GM12878 (cell line): ENCODE measurements at regions not wholly inside any gene's neighbourhood (a gene's known extent, or its start where the extent isn't known, plus 50 kb on each side); places are given as distances from the start of the nearest gene placed in this dataset.

Experiments
- ATAC-seq: fragments of 200-7000 bp; cut with Tn5 transposase; 3 replicates; pipeline ENCODE4 v1.9.1; 2020; ENCODE audit warnings: mild to moderate bottlenecking, moderate library complexity
- BruUV-seq: library from RNA; stranded (reverse); fragments of 400-500 nt; replicated peaks from 2 replicates; lab custom pipeline; 2021; lab: Mats Ljungman, UMichigan
- CTCF ChIA-PET: fragments of 300-600 bp; sonication (Branson Sonifier 250); formaldehyde crosslinking; extraction: SDS; loops from one replicate; lab custom pipeline; 2021; ENCODE audit warnings: inconsistent platforms; lab: Yijun Ruan, JAX
- POLR2A ChIA-PET: fragments of 350-600 bp; formaldehyde crosslinking; extraction: SDS; loops from one replicate; lab custom pipeline; 2021; ENCODE audit warnings: inconsistent platforms; lab: Charles Lee
- RAD21 ChIA-PET: fragments of 300-600 bp; sonication (Branson Sonifier 250); formaldehyde crosslinking; loops from one replicate; lab custom pipeline; 2023; ENCODE audit warnings: antibody characterized with exemption; ENCODE audit not compliant: unreplicated experiment; lab: Charles Lee
- SMC1A ChIA-PET: fragments of 300-600 bp; sonication (Branson Sonifier 250); formaldehyde crosslinking; loops from one replicate; lab custom pipeline; 2023; ENCODE audit not compliant: unreplicated experiment, uncharacterized antibody; lab: Charles Lee
- DNase-seq: peaks from one replicate; pipeline ENCODE4 v3.0.0-alpha.2; 2011; ENCODE audit warnings: low read depth, low spot score
- FAIRE-seq: peaks from 3 replicates; lab custom pipeline; 2011; peaks lifted over from hg19 to GRCh38; lab: Jason Lieb, UNC
- H2AFZ ChIP-seq: 2 replicates; pipeline ENCODE4 v1.6.0; 2011; ENCODE audit warnings: low read depth, low read length, control low read depth; ENCODE audit not compliant: control insufficient read depth
- H3K27ac ChIP-seq: 2 replicates; pipeline ENCODE4 v1.5.1; 2011; ENCODE audit warnings: control low read depth; ENCODE audit not compliant: control insufficient read depth, insufficient read depth
- H3K27me3 ChIP-seq, 2 experiments: replicated peaks in 1 of 2; 2 replicates each; pipeline versions ENCODE4 v1.6.0 to v1.6.1; 2011; ENCODE audit warnings: low read length in 1 of 2; ENCODE audit not compliant: control insufficient read depth in 2 of 2, insufficient read depth in 2 of 2
- H3K36me3 ChIP-seq, 2 experiments: 2 replicates each; pipeline ENCODE4 v1.5.1; 2011; ENCODE audit warnings: low read length in 1 of 2; ENCODE audit not compliant: control insufficient read depth in 2 of 2, insufficient read depth in 2 of 2
- H3K4me1 ChIP-seq: 2 replicates; pipeline ENCODE4 v1.6.1; 2011; ENCODE audit warnings: mild to moderate bottlenecking, low read length, moderate library complexity, mixed read lengths; ENCODE audit not compliant: control insufficient read depth, insufficient read depth
- H3K4me2 ChIP-seq: 2 replicates; pipeline ENCODE4 v1.6.0; 2011; ENCODE audit warnings: control low read depth; ENCODE audit not compliant: control insufficient read depth, insufficient read depth
- H3K4me3 ChIP-seq: fragments of 200-600 bp; sonication (generic); 2 replicates; pipeline ENCODE4 v1.5.1; 2016
- H3K79me2 ChIP-seq: 2 replicates; pipeline ENCODE4 v1.6.0; 2011; ENCODE audit warnings: low read length; ENCODE audit not compliant: control insufficient read depth, insufficient read depth
- H3K9ac ChIP-seq: 2 replicates; pipeline ENCODE4 v1.8.0; 2011; ENCODE audit warnings: low read length, control low read depth, mixed read lengths; ENCODE audit not compliant: control insufficient read depth, insufficient read depth
- H3K9me3 ChIP-seq: replicated peaks from 3 replicates; pipeline ENCODE4 v1.5.1; 2011; ENCODE audit warnings: mild to moderate bottlenecking, low read length; ENCODE audit not compliant: control insufficient read depth, insufficient read depth
- H4K20me1 ChIP-seq: 2 replicates; pipeline ENCODE4 v1.6.0; 2011; ENCODE audit not compliant: control insufficient read depth, insufficient read depth
- ASH2L ChIP-seq: fragments of 300-600, 200-600 bp; sonication (generic); IDR thresholded peaks from 2 replicates; pipeline ENCODE4 v1.6.1; 2017; ENCODE audit warnings: low read depth, mild to moderate bottlenecking, borderline replicate concordance
- CBFB ChIP-seq: IDR thresholded peaks from 2 replicates; pipeline ENCODE4 v1.6.1; 2016; ENCODE audit warnings: antibody characterized with exemption, low read depth
- CHD2 ChIP-seq: IDR thresholded peaks from 2 replicates; pipeline ENCODE4 v1.6.1; 2011; ENCODE audit warnings: low read depth, low read length, improper control_type of control experiment, borderline replicate concordance
- CREB1 ChIP-seq: IDR thresholded peaks from 2 replicates; pipeline ENCODE4 v1.6.1; 2012; ENCODE audit warnings: low read depth, mild to moderate bottlenecking, inconsistent platforms
- CREM ChIP-seq: IDR thresholded peaks from 2 replicates; pipeline ENCODE4 v1.6.1; 2014; ENCODE audit warnings: antibody characterized with exemption, low read depth
- KLF5 ChIP-seq: fragments of 450-650 bp; IDR thresholded peaks from 2 replicates; pipeline ENCODE4 v1.6.1; 2014; ENCODE audit warnings: mild to moderate bottlenecking; ENCODE audit not compliant: partially characterized antibody
- MYC ChIP-seq: IDR thresholded peaks from 2 replicates; pipeline ENCODE4 v1.6.1; 2011; ENCODE audit warnings: mild to moderate bottlenecking, low read length, moderate library complexity, inconsistent platforms; ENCODE audit not compliant: insufficient read depth, insufficient replicate concordance, insufficient read length, severe bottlenecking
- RB1 ChIP-seq: fragments of 450-650 bp; formaldehyde crosslinking; IDR thresholded peaks from 2 replicates; pipeline ENCODE4 v1.6.1; 2017; ENCODE audit warnings: mild to moderate bottlenecking, borderline replicate concordance
- TBL1XR1 ChIP-seq: IDR thresholded peaks from 2 replicates; pipeline ENCODE4 v1.6.1; 2012; ENCODE audit warnings: low read depth, low read length, improper control_type of control experiment
- ZNF207 ChIP-seq: fragments of 450-650 bp; IDR thresholded peaks from 2 replicates; pipeline ENCODE4 v1.6.1; 2014; ENCODE audit warnings: antibody characterized with exemption, mild to moderate bottlenecking, borderline replicate concordance
- WGBS: methylation state at CpG from one replicate; pipeline ENCODE4 v1.1.6; 2016; ENCODE audit warnings: low lambda C conversion rate; ENCODE audit not compliant: insufficient replicate concordance, insufficient coverage; ENCODE audit errors: missing lambda C conversion rate; 5-methylcytosine and 5-hydroxymethylcytosine counted together
- in situ Hi-C: fragments of 300-500 bp; cut with MboI; formaldehyde crosslinking; loops from 9 replicates; pipeline ENCODE4 v1.14.3; 2018; ENCODE audit warnings: mixed read lengths
- intact Hi-C: fragments of 100-400 bp; cut with micrococcal nuclease; formaldehyde crosslinking; loops from one replicate; pipeline ENCODE4 v1.14.2; 2022; ENCODE audit not compliant: unreplicated experiment
- TF ChIP-seq, protein P1 (sequence below): fragments of 450-650 bp; IDR thresholded peaks from 2 replicates; pipeline ENCODE4 v1.6.1; 2017; ENCODE audit warnings: low read depth, mild to moderate bottlenecking, moderate library complexity

DNA sequence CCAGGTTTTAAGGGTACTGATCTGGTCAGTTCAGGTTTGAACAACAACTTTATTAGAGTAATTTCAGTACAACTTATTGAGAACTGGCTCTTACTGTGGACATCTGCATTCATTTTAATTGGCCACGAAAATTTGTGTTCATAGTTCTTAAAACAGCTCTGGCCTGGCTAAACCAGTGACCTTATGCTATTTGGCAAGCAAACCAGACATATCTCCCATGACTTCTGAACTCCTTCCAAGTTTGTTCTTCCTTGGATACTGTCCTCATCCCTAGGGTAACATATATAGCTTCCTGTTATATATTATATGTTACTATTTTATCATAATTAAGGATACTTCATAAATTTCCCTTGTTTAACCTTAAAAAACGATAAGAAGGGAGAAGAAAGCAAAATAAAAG, 841.9 kb downstream of the TRAM1L1 start:
- ATAC-seq (no peak), FAIRE-seq (no peak), DNase-seq (no peak)
- intact Hi-C loops, result no loop called here
- Histone ChIP-seq H3K4me1 (no peaks in the 10 kb centered on the region), H3K9ac (no peak overlapping the region), H3K4me3 (no peak overlapping the region), H4K20me1 (no peaks in the 10 kb centered on the region), H3K27me3 (no peaks in the 10 kb centered on the region), H3K79me2 (no peaks in the 10 kb centered on the region), H3K27ac (no peak overlapping the region), H3K36me3 (no peaks in the 10 kb centered on the region), H3K4me2 (no peak overlapping the region), H3K9me3 (no peaks in the 10 kb centered on the region), H2AFZ (no peak overlapping the region)
- CTCF ChIA-PET, result no interaction called here
- in situ Hi-C loops, result no loop called here
- no TSS peak for BruUV-seq
- TF ChIP-seq, protein P1, sequence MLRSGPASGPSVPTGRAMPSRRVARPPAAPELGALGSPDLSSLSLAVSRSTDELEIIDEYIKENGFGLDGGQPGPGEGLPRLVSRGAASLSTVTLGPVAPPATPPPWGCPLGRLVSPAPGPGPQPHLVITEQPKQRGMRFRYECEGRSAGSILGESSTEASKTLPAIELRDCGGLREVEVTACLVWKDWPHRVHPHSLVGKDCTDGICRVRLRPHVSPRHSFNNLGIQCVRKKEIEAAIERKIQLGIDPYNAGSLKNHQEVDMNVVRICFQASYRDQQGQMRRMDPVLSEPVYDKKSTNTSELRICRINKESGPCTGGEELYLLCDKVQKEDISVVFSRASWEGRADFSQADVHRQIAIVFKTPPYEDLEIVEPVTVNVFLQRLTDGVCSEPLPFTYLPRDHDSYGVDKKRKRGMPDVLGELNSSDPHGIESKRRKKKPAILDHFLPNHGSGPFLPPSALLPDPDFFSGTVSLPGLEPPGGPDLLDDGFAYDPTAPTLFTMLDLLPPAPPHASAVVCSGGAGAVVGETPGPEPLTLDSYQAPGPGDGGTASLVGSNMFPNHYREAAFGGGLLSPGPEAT, result no peak
- TF ChIP-seq CREB1 (no peak), TBL1XR1 (no peak), CBFB (no peak), CREM (no peak), CHD2 (no peak), ZNF207 (no peak), ASH2L (no peak), RB1 (no peak), MYC (no peak), KLF5 (no peak)
- POLR2A ChIA-PET, result no interaction called here
- RAD21 ChIA-PET, result no interaction called here
- WGBS, result 0% methylated on average over 2 of the region's 2 CpGs
- SMC1A ChIA-PET, result no interaction called here
